Uterus (tissue), 2 donors: ENCODE measurements at regions not wholly inside any gene's neighbourhood (a gene's known extent, or its start where the extent isn't known, plus 50 kb on each side); places are given as distances from the start of the nearest gene placed in this dataset.

Experiments
- POLR2A ChIP-seq, 2 donors: fragments of 450-650 bp; IDR thresholded peaks; one replicate each; pipeline ENCODE4 v1.6.1; 2016; ENCODE audit warnings: antibody characterized with exemption in 2 of 2, mild to moderate bottlenecking in 1 of 2, moderate library complexity in 1 of 2
- TF ChIP-seq, protein P1 (sequence below), 4 experiments: fragments of 200-600 bp in 2 of 4; fragments of 450-650 bp in 2 of 4; sonication (generic) in 2 of 4; IDR thresholded peaks; one replicate each; pipeline ENCODE4 v1.5.1; 2016 to 2019; ENCODE audit warnings: antibody characterized with exemption in 4 of 4, mild to moderate bottlenecking in 2 of 4, moderate library complexity in 1 of 4

DNA sequence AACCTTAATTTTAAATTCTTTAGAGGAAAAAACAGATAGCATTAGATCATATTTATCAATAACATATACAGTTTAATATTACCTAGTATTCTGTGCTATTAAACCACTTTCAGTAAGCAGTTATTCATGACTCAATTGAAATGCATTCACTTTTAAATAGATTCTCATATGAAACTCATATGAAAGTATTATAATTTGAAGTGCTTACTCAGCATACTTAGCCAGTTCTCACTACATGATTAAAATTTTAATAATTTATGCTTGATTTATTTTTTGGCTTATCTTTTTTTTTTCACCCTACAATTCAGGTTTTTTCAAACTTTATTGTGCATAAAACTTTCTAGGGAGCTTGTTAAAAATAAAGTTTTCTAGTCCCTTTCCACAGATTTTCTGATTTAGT, 694.9 kb upstream of the CDH9 start:
- TF ChIP-seq POLR2A (IDR thresholded peaks at IDR 0.05) = no peak
- TF ChIP-seq, protein P1, sequence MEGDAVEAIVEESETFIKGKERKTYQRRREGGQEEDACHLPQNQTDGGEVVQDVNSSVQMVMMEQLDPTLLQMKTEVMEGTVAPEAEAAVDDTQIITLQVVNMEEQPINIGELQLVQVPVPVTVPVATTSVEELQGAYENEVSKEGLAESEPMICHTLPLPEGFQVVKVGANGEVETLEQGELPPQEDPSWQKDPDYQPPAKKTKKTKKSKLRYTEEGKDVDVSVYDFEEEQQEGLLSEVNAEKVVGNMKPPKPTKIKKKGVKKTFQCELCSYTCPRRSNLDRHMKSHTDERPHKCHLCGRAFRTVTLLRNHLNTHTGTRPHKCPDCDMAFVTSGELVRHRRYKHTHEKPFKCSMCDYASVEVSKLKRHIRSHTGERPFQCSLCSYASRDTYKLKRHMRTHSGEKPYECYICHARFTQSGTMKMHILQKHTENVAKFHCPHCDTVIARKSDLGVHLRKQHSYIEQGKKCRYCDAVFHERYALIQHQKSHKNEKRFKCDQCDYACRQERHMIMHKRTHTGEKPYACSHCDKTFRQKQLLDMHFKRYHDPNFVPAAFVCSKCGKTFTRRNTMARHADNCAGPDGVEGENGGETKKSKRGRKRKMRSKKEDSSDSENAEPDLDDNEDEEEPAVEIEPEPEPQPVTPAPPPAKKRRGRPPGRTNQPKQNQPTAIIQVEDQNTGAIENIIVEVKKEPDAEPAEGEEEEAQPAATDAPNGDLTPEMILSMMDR (IDR thresholded peaks at IDR 0.05) = no peak
